Neural crest cell (in vitro differentiated cells): ENCODE measurements at regions not wholly inside any gene's neighbourhood (a gene's known extent, or its start where the extent isn't known, plus 50 kb on each side); places are given as distances from the start of the nearest gene placed in this dataset.

Source experiments
- DNase-seq: peaks from one replicate; pipeline ENCODE4 v3.0.0; 2021; ENCODE audit warnings: low read depth, mixed read lengths, low spot score
- H3K27ac Mint-ChIP-seq: one replicate; pipeline ENCODE4 v1.8.0; 2021; ENCODE audit warnings: mild to moderate bottlenecking, mixed read lengths; ENCODE audit not compliant: unreplicated experiment
- H3K27me3 Mint-ChIP-seq: 2 replicates; pipeline ENCODE4 v1.8.0; 2021; ENCODE audit warnings: low read depth, mild to moderate bottlenecking, mixed read lengths
- H3K36me3 Mint-ChIP-seq: 2 replicates; pipeline ENCODE4 v1.8.0; 2021; ENCODE audit warnings: low read depth, mild to moderate bottlenecking, mixed read lengths
- H3K4me1 Mint-ChIP-seq: 2 replicates; pipeline ENCODE4 v1.8.0; 2021; ENCODE audit warnings: mixed read lengths
- H3K4me3 Mint-ChIP-seq: one replicate; pipeline ENCODE4 v1.8.0; 2021; ENCODE audit warnings: mild to moderate bottlenecking, mixed read lengths
- H3K9me3 Mint-ChIP-seq: 2 replicates; pipeline ENCODE4 v1.8.0; 2021; ENCODE audit warnings: mixed read lengths
- CTCF ChIP-seq: fragments of 200-600 bp; sonication (generic); conservative IDR thresholded peaks from 2 replicates; pipeline ENCODE4 v1.5.0; 2021; ENCODE audit warnings: antibody characterized with exemption, mild to moderate bottlenecking

GRCh38 chr6:43957273-43957672, 170.0 kb downstream of the MRPL14 start:
- no peak for DNase-seq
- peaks cover 15% of the 10 kb centered on the region for H3K4me1 Mint-ChIP-seq
- no peaks in the 10 kb centered on the region for H3K27me3 Mint-ChIP-seq
- peaks cover 9% of the 10 kb centered on the region for H3K9me3 Mint-ChIP-seq
- H3K4me3 Mint-ChIP-seq: no peak overlapping the region
- no peak overlapping the region for H3K27ac Mint-ChIP-seq
- H3K36me3 Mint-ChIP-seq: peaks cover 3% of the 10 kb centered on the region
- no peak for TF ChIP-seq CTCF

DNA sequence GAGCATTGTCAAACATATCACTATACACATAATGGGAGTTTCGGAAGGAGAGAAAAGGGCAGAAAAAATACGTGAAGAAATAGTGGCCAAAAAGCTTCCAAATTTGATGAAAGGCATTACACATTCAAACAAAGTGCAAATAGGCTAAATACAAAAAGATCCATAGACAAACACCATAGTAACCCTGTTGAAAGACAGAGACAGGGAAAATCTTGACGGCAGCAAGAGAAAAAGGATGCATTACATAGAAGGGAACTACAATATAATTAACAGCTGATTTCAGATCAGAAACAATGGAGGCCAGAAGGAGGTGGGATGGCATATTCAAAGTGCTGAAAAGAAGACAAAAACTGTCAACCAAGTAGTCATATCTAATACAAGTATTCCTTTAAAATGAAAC, 170.8 kb downstream of the MRPL14 start:
- Mint-ChIP-seq H3K9me3 (peaks cover 9% of the 10 kb centered on the region), H3K4me3 (no peak overlapping the region), H3K27me3 (no peaks in the 10 kb centered on the region), H3K36me3 (peaks cover 3% of the 10 kb centered on the region), H3K4me1 (peaks cover 18% of the 10 kb centered on the region), H3K27ac (no peak overlapping the region)
- no peak for DNase-seq
- TF ChIP-seq CTCF: no peak

GRCh38 chr6:43954311-43955131, 172.7 kb downstream of the MRPL14 start:
- H3K9me3 Mint-ChIP-seq: peaks cover 9% of the 10 kb centered on the region
- no peak overlapping the region for H3K27ac Mint-ChIP-seq
- DNase-seq: no peak
- H3K4me1 Mint-ChIP-seq: peaks cover 19% of the 10 kb centered on the region
- H3K36me3 Mint-ChIP-seq: peaks cover 3% of the 10 kb centered on the region
- no peaks in the 10 kb centered on the region for H3K27me3 Mint-ChIP-seq
- H3K4me3 Mint-ChIP-seq: no peak overlapping the region
- no peak for TF ChIP-seq CTCF

GRCh38 chr6:43953794-43954310, 173.4 kb downstream of the MRPL14 start:
- TF ChIP-seq CTCF: peak; percentile 38
- no peak overlapping the region for H3K4me3 Mint-ChIP-seq
- peaks cover 6% of the 10 kb centered on the region for H3K9me3 Mint-ChIP-seq
- peaks cover 19% of the 10 kb centered on the region for H3K4me1 Mint-ChIP-seq
- H3K27ac Mint-ChIP-seq: no peak overlapping the region
- no peak for DNase-seq
- H3K36me3 Mint-ChIP-seq: peaks cover 3% of the 10 kb centered on the region
- H3K27me3 Mint-ChIP-seq: no peaks in the 10 kb centered on the region

DNA sequence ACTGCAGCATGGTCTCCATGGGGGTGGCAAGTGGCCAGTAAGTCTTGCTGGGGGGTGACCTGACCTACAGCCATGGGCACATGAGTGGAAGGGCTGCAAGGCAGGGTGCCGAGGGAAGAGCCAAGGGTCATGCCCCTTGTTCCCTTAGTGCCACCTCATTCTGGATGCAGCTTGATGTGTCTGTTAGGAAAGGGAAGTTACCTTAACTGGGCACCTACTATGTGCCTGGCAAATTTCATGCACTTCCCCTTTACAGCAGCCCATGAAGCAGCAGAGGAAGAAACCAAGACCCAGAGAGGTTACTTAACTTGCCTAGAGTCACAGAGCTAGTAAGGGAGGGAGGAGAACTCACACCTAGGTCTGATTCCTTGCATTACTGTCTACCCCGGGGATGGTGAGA, 174.0 kb downstream of the MRPL14 start:
- Mint-ChIP-seq H3K27ac (no peak overlapping the region), H3K4me3 (no peak overlapping the region), H3K9me3 (peaks cover 6% of the 10 kb centered on the region), H3K36me3 (peaks cover 3% of the 10 kb centered on the region), H3K27me3 (no peaks in the 10 kb centered on the region), H3K4me1 (peaks cover 19% of the 10 kb centered on the region)
- TF ChIP-seq CTCF: no peak
- DNase-seq: no peak
